ENCODE measurements at regions not wholly inside any gene's neighbourhood (a gene's known extent, or its start where the extent isn't known, plus 50 kb on each side); places are given as distances from the start of the nearest gene placed in this dataset.

- H2BK120ac ChIP-seq (ENCODE audit: low read depth, low read length, poor library complexity, severe bottlenecking) = no peak overlapping the region
Measured at GRCh38 chr5:42217791-42218190, 205.4 kb upstream of the GHR start.

More at GRCh38 chr5:42217791-42218190, 205.4 kb upstream of the GHR start:
- DNase-seq = no peak
- H3K27me3 Mint-ChIP-seq (ENCODE audit: low read depth) = no peaks in the 10 kb centered on the region
- no peak overlapping the region for H2BK15ac ChIP-seq (ENCODE audit: low read depth, low read length)
- H3K36me3 Mint-ChIP-seq (ENCODE audit: insufficient read depth in 1 of 3, low read depth in 3 of 3) = no peaks in the 10 kb centered on the region
- H3K4me3 Mint-ChIP-seq = no peak overlapping the region
- H2BK12ac ChIP-seq (ENCODE audit: insufficient read length, low read depth, low read length) = no peak overlapping the region
- no peak overlapping the region for H3K9ac ChIP-seq (ENCODE audit: extremely low read depth, insufficient read length, low read length)
- WGBS (ENCODE audit: extremely low coverage, insufficient read length, low lambda C conversion rate) = no CpG with 5 or more reads among the region's 2 CpGs
- no peak overlapping the region for H2BK5ac ChIP-seq (ENCODE audit: insufficient read length, low read length)
- no peak overlapping the region for H3K14ac ChIP-seq (ENCODE audit: insufficient read depth, low read length)
- TF ChIP-seq, protein P1, sequence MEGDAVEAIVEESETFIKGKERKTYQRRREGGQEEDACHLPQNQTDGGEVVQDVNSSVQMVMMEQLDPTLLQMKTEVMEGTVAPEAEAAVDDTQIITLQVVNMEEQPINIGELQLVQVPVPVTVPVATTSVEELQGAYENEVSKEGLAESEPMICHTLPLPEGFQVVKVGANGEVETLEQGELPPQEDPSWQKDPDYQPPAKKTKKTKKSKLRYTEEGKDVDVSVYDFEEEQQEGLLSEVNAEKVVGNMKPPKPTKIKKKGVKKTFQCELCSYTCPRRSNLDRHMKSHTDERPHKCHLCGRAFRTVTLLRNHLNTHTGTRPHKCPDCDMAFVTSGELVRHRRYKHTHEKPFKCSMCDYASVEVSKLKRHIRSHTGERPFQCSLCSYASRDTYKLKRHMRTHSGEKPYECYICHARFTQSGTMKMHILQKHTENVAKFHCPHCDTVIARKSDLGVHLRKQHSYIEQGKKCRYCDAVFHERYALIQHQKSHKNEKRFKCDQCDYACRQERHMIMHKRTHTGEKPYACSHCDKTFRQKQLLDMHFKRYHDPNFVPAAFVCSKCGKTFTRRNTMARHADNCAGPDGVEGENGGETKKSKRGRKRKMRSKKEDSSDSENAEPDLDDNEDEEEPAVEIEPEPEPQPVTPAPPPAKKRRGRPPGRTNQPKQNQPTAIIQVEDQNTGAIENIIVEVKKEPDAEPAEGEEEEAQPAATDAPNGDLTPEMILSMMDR (conservative IDR thresholded peaks at IDR 0.05) = no peak
- no peak overlapping the region for H3K27ac ChIP-seq (ENCODE audit: insufficient read length, low read depth, low read length)
- H4K20me1 ChIP-seq (ENCODE audit: control insufficient read depth, insufficient read depth, insufficient read length) = no peaks in the 10 kb centered on the region
- no peaks in the 10 kb centered on the region for H3K4me1 ChIP-seq (ENCODE audit: insufficient read depth, low read length)
- H3K4ac ChIP-seq (ENCODE audit: low read depth, low read length) = no peak overlapping the region
- H3K23ac ChIP-seq (ENCODE audit: insufficient read length, low read depth, low read length) = no peak overlapping the region
- H3K79me2 ChIP-seq (ENCODE audit: insufficient read depth, low read length) = no peaks in the 10 kb centered on the region
- H4K8ac ChIP-seq (replicated peaks; ENCODE audit: insufficient read length, low read depth, low read length) = no peak overlapping the region
- no peak overlapping the region for H3T11ph ChIP-seq (ENCODE audit: low read length)
- H4K5ac ChIP-seq (ENCODE audit: insufficient read length, low read depth, low read length) = no peak overlapping the region
- no peak overlapping the region for H3K56ac ChIP-seq (ENCODE audit: insufficient read length, low read depth, low read length)
- no peak overlapping the region for H2AK5ac ChIP-seq (ENCODE audit: insufficient read length, low read length)
- no peaks in the 10 kb centered on the region for H3K23me2 ChIP-seq (ENCODE audit: insufficient read length, low read depth, low read length, poor library complexity, severe bottlenecking)
- H3K9me3 ChIP-seq (ENCODE audit: control insufficient read depth, low read depth, low read length) = no peaks in the 10 kb centered on the region
- no peak overlapping the region for H4K91ac ChIP-seq (ENCODE audit: insufficient read length, low read depth, low read length)
- 0 out of 4 replicates have a peak, but pooled peaks cover 0 to 2% of the 10 kb centered on the region in 2 experiments for H3K4me1 Mint-ChIP-seq
- H3K79me1 ChIP-seq (ENCODE audit: insufficient read depth, low read depth, low read length, poor library complexity, severe bottlenecking) = no peaks in the 10 kb centered on the region
- H3K27me3 ChIP-seq (ENCODE audit: insufficient read depth, low read length) = no peaks in the 10 kb centered on the region
- H2BK20ac ChIP-seq (ENCODE audit: low read depth, low read length, poor library complexity, severe bottlenecking) = no peak overlapping the region
- no peak overlapping the region for H3K4me2 ChIP-seq (ENCODE audit: insufficient read depth, insufficient read length, low read length)
- no peak overlapping the region for H3K18ac ChIP-seq (ENCODE audit: insufficient read length, low read depth, low read length)
- H2AFZ ChIP-seq (ENCODE audit: low read length) = no peak overlapping the region
- H3K27ac Mint-ChIP-seq = no peak overlapping the region; a peak in 1 of 7 replicates
- H3K9me3 Mint-ChIP-seq = no peaks in the 10 kb centered on the region
